ENCODE measurements at regions not wholly inside any gene's neighbourhood (a gene's known extent, or its start where the extent isn't known, plus 50 kb on each side); places are given as distances from the start of the nearest gene placed in this dataset.

DNA sequence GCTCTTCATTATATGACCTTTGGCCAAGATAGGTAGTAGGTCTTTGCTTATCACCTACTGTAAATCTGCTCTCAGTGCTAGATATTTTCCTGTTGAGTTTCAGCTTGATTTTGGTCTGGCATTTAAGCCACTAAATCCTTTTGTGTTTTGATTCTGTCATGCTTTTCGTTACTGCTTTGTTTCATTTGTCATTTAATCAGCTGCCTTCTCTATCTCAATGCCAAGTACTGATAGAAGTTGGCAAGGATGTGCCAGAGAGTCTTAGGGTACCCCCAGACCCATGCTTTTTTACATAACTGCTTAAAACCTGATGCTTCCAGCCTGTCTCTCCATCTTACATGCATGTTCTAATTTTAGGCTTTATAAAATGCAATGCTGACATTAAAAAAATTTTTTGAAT is 300.1 kb upstream of the SASH1 start:
- TF ChIP-seq, protein P1, sequence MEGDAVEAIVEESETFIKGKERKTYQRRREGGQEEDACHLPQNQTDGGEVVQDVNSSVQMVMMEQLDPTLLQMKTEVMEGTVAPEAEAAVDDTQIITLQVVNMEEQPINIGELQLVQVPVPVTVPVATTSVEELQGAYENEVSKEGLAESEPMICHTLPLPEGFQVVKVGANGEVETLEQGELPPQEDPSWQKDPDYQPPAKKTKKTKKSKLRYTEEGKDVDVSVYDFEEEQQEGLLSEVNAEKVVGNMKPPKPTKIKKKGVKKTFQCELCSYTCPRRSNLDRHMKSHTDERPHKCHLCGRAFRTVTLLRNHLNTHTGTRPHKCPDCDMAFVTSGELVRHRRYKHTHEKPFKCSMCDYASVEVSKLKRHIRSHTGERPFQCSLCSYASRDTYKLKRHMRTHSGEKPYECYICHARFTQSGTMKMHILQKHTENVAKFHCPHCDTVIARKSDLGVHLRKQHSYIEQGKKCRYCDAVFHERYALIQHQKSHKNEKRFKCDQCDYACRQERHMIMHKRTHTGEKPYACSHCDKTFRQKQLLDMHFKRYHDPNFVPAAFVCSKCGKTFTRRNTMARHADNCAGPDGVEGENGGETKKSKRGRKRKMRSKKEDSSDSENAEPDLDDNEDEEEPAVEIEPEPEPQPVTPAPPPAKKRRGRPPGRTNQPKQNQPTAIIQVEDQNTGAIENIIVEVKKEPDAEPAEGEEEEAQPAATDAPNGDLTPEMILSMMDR (IDR thresholded peaks at IDR 0.05; ENCODE audit: borderline replicate concordance, extremely low read depth, low read length, poor library complexity, severe bottlenecking), result no peak
- no peak for TF ChIP-seq EZH2 (IDR thresholded peaks at IDR 0.05; ENCODE audit: borderline replicate concordance, low read depth, low read length, severe bottlenecking)
